PC-3 (cell line): ENCODE measurements at regions not wholly inside any gene's neighbourhood (a gene's known extent, or its start where the extent isn't known, plus 50 kb on each side); places are given as distances from the start of the nearest gene placed in this dataset.

Experiments used
- CTCF ChIP-seq: fragments of 300-600 bp; sonication (generic); conservative IDR thresholded peaks from 2 replicates; pipeline ENCODE4 v1.5.1; 2017; ENCODE audit warnings: antibody characterized with exemption, low read depth, mild to moderate bottlenecking, low read length
- EZH2 ChIP-seq: fragments of 300-600 bp; sonication (generic); IDR thresholded peaks from one replicate; pipeline ENCODE4 v1.6.1; 2017; ENCODE audit warnings: antibody characterized with exemption, mild to moderate bottlenecking, low read length; ENCODE audit not compliant: unreplicated experiment

- TF ChIP-seq EZH2 (no peak), CTCF (peak; percentile 40)
Observed at GRCh38 chr12:90013409-90013808, 304.8 kb upstream of the ATP2B1 start.
